Ascending aorta (tissue), 2 donors: ENCODE measurements at regions not wholly inside any gene's neighbourhood (a gene's known extent, or its start where the extent isn't known, plus 50 kb on each side); places are given as distances from the start of the nearest gene placed in this dataset.

Source experiments
- DNase-seq, 2 donors: peaks; one replicate each; pipeline ENCODE4 v3.0.0-alpha.2; 2019; ENCODE audit warnings: low spot score in 2 of 2
- H3K27ac ChIP-seq, 2 donors: fragments of 200-600 bp; sonication (generic); one replicate each; pipeline ENCODE4 v1.5.1; 2016 to 2017; ENCODE audit warnings: mild to moderate bottlenecking in 1 of 2
- H3K27me3 ChIP-seq: fragments of 200-600 bp; sonication (generic); one replicate; pipeline ENCODE4 v1.5.1; 2017
- H3K36me3 ChIP-seq, 2 donors: fragments of 200-600 bp; sonication (generic); one replicate each; pipeline ENCODE4 v1.5.1; 2016
- H3K4me1 ChIP-seq, 2 donors: fragments of 200-600 bp; sonication (generic); one replicate each; pipeline ENCODE4 v1.5.1; 2016 to 2017; ENCODE audit warnings: mild to moderate bottlenecking in 1 of 2
- H3K4me3 ChIP-seq, 2 donors: fragments of 200-600 bp; sonication (generic); one replicate each; pipeline ENCODE4 v1.5.1; 2016 to 2017; ENCODE audit warnings: mild to moderate bottlenecking in 1 of 2
- H3K9me3 ChIP-seq, 2 donors: fragments of 200-600 bp; sonication (generic); one replicate each; pipeline ENCODE4 v1.5.1; 2016
- CTCF ChIP-seq, 3 experiments: fragments of 200-600 bp in 2 of 3; fragments of 450-650 bp in 1 of 3; sonication (generic) in 2 of 3; IDR thresholded peaks; one replicate each; pipeline ENCODE4 v1.5.1; 2016 to 2019; ENCODE audit warnings: antibody characterized with exemption in 3 of 3, mild to moderate bottlenecking in 1 of 3, moderate library complexity in 1 of 3
- intact Hi-C: fragments of 100-400 bp; cut with DNase I; formaldehyde crosslinking; loops from one replicate; pipeline ENCODE4 v1.15.1; 2023

GRCh38 chr4:107315584-107315983, 279.5 kb upstream of the DKK2 start:
- intact Hi-C loops, result no loop called here
- no peak for TF ChIP-seq CTCF (IDR thresholded peaks at IDR 0.05)

GRCh38 chr4:107314156-107314555, 278.0 kb upstream of the DKK2 start:
- no peak overlapping the region for H3K27ac ChIP-seq
- no peaks in the 10 kb centered on the region for H3K9me3 ChIP-seq
- H3K4me1 ChIP-seq, result no peaks in the 10 kb centered on the region
- no peaks in the 10 kb centered on the region for H3K27me3 ChIP-seq
- no peak overlapping the region for H3K4me3 ChIP-seq
- no peak for TF ChIP-seq CTCF (IDR thresholded peaks at IDR 0.05)
- no peak for DNase-seq
- H3K36me3 ChIP-seq, result no peaks in the 10 kb centered on the region
- intact Hi-C loops, result no loop called here

More at GRCh38 chr4:107315584-107315983, 279.5 kb upstream of the DKK2 start:
- no peaks in the 10 kb centered on the region for H3K36me3 ChIP-seq
- H3K27me3 ChIP-seq, result no peaks in the 10 kb centered on the region
- H3K9me3 ChIP-seq, result no peaks in the 10 kb centered on the region
- H3K27ac ChIP-seq, result no peak overlapping the region
- H3K4me3 ChIP-seq, result no peak overlapping the region
- H3K4me1 ChIP-seq, result no peaks in the 10 kb centered on the region
- DNase-seq, result no peak

GRCh38 chr4:107312366-107312765, 276.3 kb upstream of the DKK2 start:
- Histone ChIP-seq H3K27me3 (no peaks in the 10 kb centered on the region), H3K4me3 (no peak overlapping the region), H3K4me1 (no peaks in the 10 kb centered on the region), H3K27ac (no peak overlapping the region), H3K36me3 (no peaks in the 10 kb centered on the region), H3K9me3 (no peaks in the 10 kb centered on the region)
- intact Hi-C loops, result no loop called here
- no peak for TF ChIP-seq CTCF (IDR thresholded peaks at IDR 0.05)
- no peak for DNase-seq

- H3K27ac ChIP-seq, result no peak overlapping the region
- intact Hi-C loops, result no loop called here
Measured at GRCh38 chr4:107304699-107305286, 268.7 kb upstream of the DKK2 start.

GRCh38 chr4:107299646-107300045, 263.5 kb upstream of the DKK2 start:
- H3K27ac ChIP-seq, result no peak overlapping the region
- H3K36me3 ChIP-seq, result no peaks in the 10 kb centered on the region
- no peak overlapping the region for H3K4me3 ChIP-seq
- H3K4me1 ChIP-seq, result no peaks in the 10 kb centered on the region
- H3K27me3 ChIP-seq, result no peaks in the 10 kb centered on the region
- DNase-seq, result no peak
- no peaks in the 10 kb centered on the region for H3K9me3 ChIP-seq
- no peak for TF ChIP-seq CTCF (IDR thresholded peaks at IDR 0.05)
- intact Hi-C loops, result no loop called here

More at GRCh38 chr4:107304699-107305286, 268.7 kb upstream of the DKK2 start:
- no peak for TF ChIP-seq CTCF (IDR thresholded peaks at IDR 0.05)
- H3K4me3 ChIP-seq, result no peak overlapping the region
- H3K4me1 ChIP-seq, result no peaks in the 10 kb centered on the region
- DNase-seq, result no peak
- H3K27me3 ChIP-seq, result no peaks in the 10 kb centered on the region
- H3K9me3 ChIP-seq, result no peaks in the 10 kb centered on the region
- H3K36me3 ChIP-seq, result no peaks in the 10 kb centered on the region

- Histone ChIP-seq H3K4me3 (no peak overlapping the region), H3K4me1 (no peaks in the 10 kb centered on the region), H3K27ac (no peak overlapping the region), H3K36me3 (no peaks in the 10 kb centered on the region), H3K9me3 (no peaks in the 10 kb centered on the region), H3K27me3 (no peaks in the 10 kb centered on the region)
- no peak for DNase-seq
- TF ChIP-seq CTCF (IDR thresholded peaks at IDR 0.05), result no peak
- intact Hi-C loops, result no loop called here
Measured at GRCh38 chr4:107292979-107293378, 256.9 kb upstream of the DKK2 start.
